GM21447 (cell line): ENCODE measurements at regions not wholly inside any gene's neighbourhood (a gene's known extent, or its start where the extent isn't known, plus 50 kb on each side); places are given as distances from the start of the nearest gene placed in this dataset.
A peak's percentile ranks its signal among the peaks of the same experiment; 100 is the strongest.

Source experiments
- ATAC-seq: cut with Tn5 transposase; IDR thresholded peaks from one replicate; pipeline ENCODE4 v1.9.1; 2021; ENCODE audit not compliant: unreplicated experiment

- ATAC-seq = no peak
Measured at GRCh38 chr17:77439189-77440018, 298.6 kb downstream of the SEC14L1 start.

GRCh38 chr17:77440560-77440981 lies 299.8 kb downstream of the SEC14L1 start:
- no peak for ATAC-seq

- peak; percentile 54 for ATAC-seq
Measured at GRCh38 chr17:77441130-77441920, 300.6 kb downstream of the SEC14L1 start.

GRCh38 chr17:77441940-77442339 lies 301.2 kb downstream of the SEC14L1 start:
- no peak for ATAC-seq

GRCh38 chr17:77442976-77443747 lies 302.4 kb downstream of the SEC14L1 start:
- no peak for ATAC-seq

- no peak for ATAC-seq
Measured at GRCh38 chr17:77443748-77444260, 303.0 kb downstream of the SEC14L1 start.

- no peak for ATAC-seq
Measured at GRCh38 chr17:77444628-77444983, 303.8 kb downstream of the SEC14L1 start.

- ATAC-seq = peak; percentile 26
Measured at GRCh38 chr17:77444984-77445759, 304.4 kb downstream of the SEC14L1 start.

GRCh38 chr17:77445760-77446532 lies 305.2 kb downstream of the SEC14L1 start:
- ATAC-seq = no peak

- ATAC-seq = no peak
Measured at GRCh38 chr17:77446940-77447634, 306.3 kb downstream of the SEC14L1 start.

- no peak for ATAC-seq
Measured at GRCh38 chr17:77449373-77449907, 308.7 kb downstream of the SEC14L1 start.

GRCh38 chr17:77449908-77450741 lies 309.4 kb downstream of the SEC14L1 start:
- no peak for ATAC-seq

GRCh38 chr17:77450742-77451244 lies 310.0 kb downstream of the SEC14L1 start:
- no peak for ATAC-seq

- ATAC-seq = no peak
Measured at GRCh38 chr17:77451245-77451893, 310.6 kb downstream of the SEC14L1 start.

- ATAC-seq = no peak
Measured at GRCh38 chr17:77451894-77452852, 311.4 kb downstream of the SEC14L1 start.

GRCh38 chr17:77453613-77454241 lies 313.0 kb downstream of the SEC14L1 start:
- ATAC-seq = no peak
